GM12872 (cell line): ENCODE measurements at regions not wholly inside any gene's neighbourhood (a gene's known extent, or its start where the extent isn't known, plus 50 kb on each side); places are given as distances from the start of the nearest gene placed in this dataset.

Source experiments
- CTCF ChIP-seq: IDR thresholded peaks from 3 replicates; pipeline ENCODE4 v1.5.1; 2011; ENCODE audit warnings: low read depth, mild to moderate bottlenecking, low read length, moderate library complexity; ENCODE audit not compliant: insufficient read depth

- no peak for TF ChIP-seq CTCF
These were observed 291.8 kb upstream of the TBX3 start for GRCh38 chr12:114975640-114976310.

DNA sequence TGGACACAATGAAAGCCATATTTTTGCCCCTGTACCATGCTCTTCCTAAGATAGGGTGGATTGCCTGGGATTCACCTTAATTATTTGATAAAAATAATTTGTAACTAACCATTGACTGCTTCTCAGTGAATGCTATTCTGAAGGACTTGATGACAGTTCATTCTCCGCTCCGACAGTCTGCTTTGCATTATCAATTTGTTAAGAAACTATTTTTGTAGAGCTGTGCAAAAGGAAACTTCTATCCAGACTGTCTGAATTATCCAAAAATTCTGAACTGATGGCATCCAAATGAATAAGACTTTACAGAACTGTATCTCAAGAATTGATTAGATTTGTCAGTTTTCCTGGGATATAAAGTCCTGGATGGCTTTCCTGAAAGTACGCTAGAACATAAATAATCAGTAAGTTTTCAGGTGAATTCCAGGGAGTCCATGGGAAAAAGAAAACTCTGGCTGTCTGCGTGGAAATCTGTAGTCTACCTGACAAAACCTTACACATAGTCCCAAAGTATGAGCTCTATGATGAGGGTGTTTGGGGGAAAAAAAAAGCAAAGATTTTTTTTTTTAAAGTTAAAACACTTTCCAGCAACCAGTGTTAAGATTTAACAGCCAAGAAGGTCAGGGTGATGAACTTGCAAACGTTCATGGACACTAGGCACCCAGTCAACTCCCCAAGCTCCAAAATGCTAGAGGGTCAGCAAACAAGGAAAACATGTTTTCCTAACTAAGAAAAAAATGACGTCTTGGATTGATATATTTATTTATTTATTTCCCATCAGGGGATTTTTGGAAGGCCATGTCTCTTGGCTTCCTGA is 291.1 kb upstream of the TBX3 start:
- no peak for TF ChIP-seq CTCF

GRCh38 chr12:114974333-114974732 is 290.4 kb upstream of the TBX3 start:
- no peak for TF ChIP-seq CTCF

- no peak for TF ChIP-seq CTCF
These were observed 284.8 kb upstream of the TBX3 start for GRCh38 chr12:114968727-114969126.

- TF ChIP-seq CTCF, result no peak
These were observed 283.2 kb upstream of the TBX3 start for GRCh38 chr12:114967151-114967550.

DNA sequence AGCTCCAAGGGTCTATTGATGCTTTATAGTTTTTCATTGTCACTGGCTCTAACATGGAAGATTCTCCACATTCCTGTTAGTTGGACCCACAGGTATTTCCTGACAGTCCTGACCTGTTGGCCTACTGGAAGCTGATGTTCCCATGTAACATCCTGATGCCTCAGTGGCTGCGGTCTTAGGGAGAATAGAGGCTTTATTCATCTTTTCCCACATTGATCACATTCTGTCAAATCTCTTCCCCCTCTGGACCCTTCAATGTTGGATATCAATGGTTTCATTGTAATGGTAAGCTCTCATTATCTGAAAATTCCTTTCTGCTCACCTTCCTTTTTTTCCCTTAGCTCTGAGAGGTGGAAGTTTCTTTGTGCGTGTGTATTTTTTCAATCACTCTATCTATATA is 280.9 kb upstream of the TBX3 start:
- TF ChIP-seq CTCF, result no peak

GRCh38 chr12:114963846-114964245 is 279.9 kb upstream of the TBX3 start:
- no peak for TF ChIP-seq CTCF
